Hepatocyte (in vitro differentiated cells): ENCODE measurements at regions not wholly inside any gene's neighbourhood (a gene's known extent, or its start where the extent isn't known, plus 50 kb on each side); places are given as distances from the start of the nearest gene placed in this dataset.

Experiments used
- DNase-seq: peaks from one replicate; pipeline ENCODE4 v3.0.0-alpha.2; 2016; ENCODE audit warnings: low spot score
- H2AFZ ChIP-seq: fragments of 200-600 bp; sonication (generic); 2 replicates; pipeline ENCODE4 v1.6.0; 2016; ENCODE audit warnings: antibody characterized with exemption, mild to moderate bottlenecking
- H3K27ac ChIP-seq: fragments of 200-600 bp; sonication (generic); 2 replicates; pipeline ENCODE4 v1.5.1; 2016; ENCODE audit warnings: mild to moderate bottlenecking
- H3K27me3 ChIP-seq: fragments of 200-600 bp; sonication (generic); 2 replicates; pipeline ENCODE4 v1.6.1; 2016
- H3K36me3 ChIP-seq: fragments of 200-600 bp; sonication (generic); replicated peaks from 2 replicates; pipeline ENCODE4 v1.5.1; 2016; ENCODE audit warnings: low read depth; ENCODE audit not compliant: insufficient read depth
- H3K4me1 ChIP-seq: fragments of 200-600 bp; sonication (generic); 2 replicates; pipeline ENCODE4 v1.5.1; 2016; ENCODE audit warnings: mild to moderate bottlenecking, moderate library complexity; ENCODE audit not compliant: insufficient read depth
- H3K4me2 ChIP-seq: fragments of 200-600 bp; sonication (generic); 2 replicates; pipeline ENCODE4 v1.6.0; 2016
- H3K4me3 ChIP-seq: fragments of 200-600 bp; sonication (generic); 2 replicates; pipeline ENCODE4 v1.5.1; 2016; ENCODE audit warnings: mild to moderate bottlenecking
- H3K79me2 ChIP-seq: fragments of 200-600 bp; sonication (generic); 2 replicates; pipeline ENCODE4 v1.6.0; 2017; ENCODE audit warnings: mild to moderate bottlenecking
- H3K9me2 ChIP-seq: fragments of 200-600 bp; sonication (generic); replicated peaks from 2 replicates; pipeline ENCODE4 v1.6.0; 2017; ENCODE audit warnings: mild to moderate bottlenecking; ENCODE audit not compliant: insufficient read depth
- H3K9me3 ChIP-seq: fragments of 200-600 bp; sonication (generic); 2 replicates; pipeline ENCODE4 v1.5.1; 2016; ENCODE audit warnings: low read depth, mild to moderate bottlenecking
- H4K20me1 ChIP-seq: fragments of 200-600 bp; sonication (generic); 2 replicates; pipeline ENCODE4 v1.6.0; 2016; ENCODE audit warnings: mild to moderate bottlenecking; ENCODE audit not compliant: insufficient read depth, poor library complexity, severe bottlenecking
- EZH2 ChIP-seq: fragments of 200-600 bp; sonication (generic); IDR thresholded peaks from 2 replicates; pipeline ENCODE4 v1.6.1; 2016; ENCODE audit warnings: antibody characterized with exemption, mild to moderate bottlenecking, borderline replicate concordance
- EZH2phosphoT487 ChIP-seq: fragments of 200-600 bp; sonication (generic); IDR thresholded peaks from one replicate; pipeline ENCODE4 v1.6.1; 2018; ENCODE audit warnings: antibody characterized with exemption, mild to moderate bottlenecking, low read depth, moderate library complexity; ENCODE audit not compliant: unreplicated experiment, severe bottlenecking
- WGBS: methylation state at CpG from one replicate; pipeline ENCODE4 v1.1.6; 2016; ENCODE audit warnings: low lambda C conversion rate; ENCODE audit errors: missing lambda C conversion rate; 5-methylcytosine and 5-hydroxymethylcytosine counted together
- TF ChIP-seq, protein P1 (sequence below): fragments of 200-600 bp; sonication (generic); IDR thresholded peaks from 2 replicates; pipeline ENCODE4 v1.5.1; 2016; ENCODE audit warnings: antibody characterized with exemption, mild to moderate bottlenecking; ENCODE audit not compliant: poor library complexity

GRCh38 chr2:67036444-67036843 is 360.7 kb upstream of the ETAA1 start:
- WGBS, result 78% methylated on average over 5 of the region's 5 CpGs
- Histone ChIP-seq H3K79me2 (no peaks in the 10 kb centered on the region), H3K4me1 (peaks cover 9% of the 10 kb centered on the region)

DNA sequence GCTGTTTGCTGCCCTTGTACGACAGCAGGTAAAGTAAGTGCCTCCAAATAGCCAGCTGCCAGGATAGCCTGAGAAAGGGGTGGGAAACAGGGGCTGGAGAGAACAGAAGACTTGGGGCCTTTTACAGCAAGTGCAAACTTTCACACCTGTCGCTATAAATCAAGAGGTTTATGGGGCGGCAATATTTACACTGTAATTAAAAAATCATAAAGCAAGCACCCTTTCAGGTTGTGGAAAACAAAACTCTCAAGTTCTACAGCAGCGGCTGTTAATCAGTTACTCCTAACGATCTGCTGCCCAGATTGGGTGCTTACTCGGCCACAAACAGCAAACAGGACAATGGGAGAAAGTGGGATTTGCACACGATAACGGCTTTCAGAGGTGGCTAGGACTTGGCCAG is 359.5 kb upstream of the ETAA1 start:
- Histone ChIP-seq H3K4me1 (peaks cover 9% of the 10 kb centered on the region), H3K27ac (peak overlapping the region; percentile 14), H3K79me2 (no peaks in the 10 kb centered on the region), H2AFZ (no peak overlapping the region), H3K9me2 (no peaks in the 10 kb centered on the region), H3K9me3 (no peaks in the 10 kb centered on the region), H3K36me3 (no peaks in the 10 kb centered on the region), H3K4me2 (no peak overlapping the region), H3K4me3 (no peak overlapping the region), H3K27me3 (no peaks in the 10 kb centered on the region), H4K20me1 (no peaks in the 10 kb centered on the region)
- TF ChIP-seq EZH2phosphoT487, result peak; percentile 91
- no peak for TF ChIP-seq EZH2
- DNase-seq, result peak; percentile 53
- WGBS, result 56% methylated on average over 8 of the region's 8 CpGs

More at GRCh38 chr2:67036444-67036843, 360.7 kb upstream of the ETAA1 start:
- Histone ChIP-seq H3K27me3 (no peaks in the 10 kb centered on the region), H3K27ac (peak overlapping the region; percentile 9), H4K20me1 (no peaks in the 10 kb centered on the region), H2AFZ (no peak overlapping the region), H3K4me2 (no peak overlapping the region), H3K9me2 (no peaks in the 10 kb centered on the region), H3K36me3 (no peaks in the 10 kb centered on the region), H3K4me3 (no peak overlapping the region), H3K9me3 (no peaks in the 10 kb centered on the region)
- DNase-seq, result no peak
- no peak for TF ChIP-seq EZH2phosphoT487
- TF ChIP-seq EZH2, result no peak
- TF ChIP-seq, protein P1, sequence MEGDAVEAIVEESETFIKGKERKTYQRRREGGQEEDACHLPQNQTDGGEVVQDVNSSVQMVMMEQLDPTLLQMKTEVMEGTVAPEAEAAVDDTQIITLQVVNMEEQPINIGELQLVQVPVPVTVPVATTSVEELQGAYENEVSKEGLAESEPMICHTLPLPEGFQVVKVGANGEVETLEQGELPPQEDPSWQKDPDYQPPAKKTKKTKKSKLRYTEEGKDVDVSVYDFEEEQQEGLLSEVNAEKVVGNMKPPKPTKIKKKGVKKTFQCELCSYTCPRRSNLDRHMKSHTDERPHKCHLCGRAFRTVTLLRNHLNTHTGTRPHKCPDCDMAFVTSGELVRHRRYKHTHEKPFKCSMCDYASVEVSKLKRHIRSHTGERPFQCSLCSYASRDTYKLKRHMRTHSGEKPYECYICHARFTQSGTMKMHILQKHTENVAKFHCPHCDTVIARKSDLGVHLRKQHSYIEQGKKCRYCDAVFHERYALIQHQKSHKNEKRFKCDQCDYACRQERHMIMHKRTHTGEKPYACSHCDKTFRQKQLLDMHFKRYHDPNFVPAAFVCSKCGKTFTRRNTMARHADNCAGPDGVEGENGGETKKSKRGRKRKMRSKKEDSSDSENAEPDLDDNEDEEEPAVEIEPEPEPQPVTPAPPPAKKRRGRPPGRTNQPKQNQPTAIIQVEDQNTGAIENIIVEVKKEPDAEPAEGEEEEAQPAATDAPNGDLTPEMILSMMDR, result no peak

GRCh38 chr2:67038195-67038594 is 358.9 kb upstream of the ETAA1 start:
- Histone ChIP-seq H3K27ac (no peak overlapping the region), H3K4me1 (peaks cover 9% of the 10 kb centered on the region)
- no peak for TF ChIP-seq EZH2phosphoT487
- TF ChIP-seq EZH2, result no peak
- TF ChIP-seq, protein P1, result no peak

DNA sequence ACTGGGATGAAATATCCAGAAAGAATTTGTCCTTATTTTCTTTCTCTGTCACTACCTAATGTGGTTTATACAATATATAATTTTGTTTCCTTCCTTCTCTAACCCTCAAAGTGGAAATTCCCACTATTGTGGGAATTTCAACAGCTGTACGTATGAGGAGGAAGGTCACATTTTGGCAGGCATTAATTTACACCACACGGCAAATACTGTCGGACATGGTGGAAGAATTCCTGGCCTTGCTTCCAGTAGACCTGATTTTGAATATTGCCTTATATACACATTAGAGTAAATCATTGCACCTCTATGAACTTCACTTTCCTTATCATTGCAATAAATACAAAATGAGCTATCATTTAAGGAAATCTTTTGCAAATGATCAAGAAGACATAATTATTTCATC is 358.1 kb upstream of the ETAA1 start:
- peak overlapping the region; percentile 38 for H3K27ac ChIP-seq
- no peak for TF ChIP-seq EZH2phosphoT487
- TF ChIP-seq EZH2, result no peak
- TF ChIP-seq, protein P1, result no peak
- no peaks in the 10 kb centered on the region for H3K36me3 ChIP-seq
- no peak overlapping the region for H2AFZ ChIP-seq
- H3K9me2 ChIP-seq, result no peaks in the 10 kb centered on the region
- no peak overlapping the region for H3K4me3 ChIP-seq
- WGBS, result 91% methylated on average over 3 of the region's 3 CpGs
- H3K27me3 ChIP-seq, result no peaks in the 10 kb centered on the region
- peaks cover 9% of the 10 kb centered on the region for H3K4me1 ChIP-seq
- no peak for DNase-seq
- H3K4me2 ChIP-seq, result no peak overlapping the region
- no peaks in the 10 kb centered on the region for H4K20me1 ChIP-seq
- H3K79me2 ChIP-seq, result no peaks in the 10 kb centered on the region
- no peaks in the 10 kb centered on the region for H3K9me3 ChIP-seq

More at GRCh38 chr2:67038195-67038594, 358.9 kb upstream of the ETAA1 start:
- Histone ChIP-seq H2AFZ (no peak overlapping the region), H3K36me3 (no peaks in the 10 kb centered on the region), H3K27me3 (no peaks in the 10 kb centered on the region), H4K20me1 (no peaks in the 10 kb centered on the region), H3K9me3 (no peaks in the 10 kb centered on the region), H3K4me3 (no peak overlapping the region), H3K4me2 (no peak overlapping the region), H3K79me2 (no peaks in the 10 kb centered on the region), H3K9me2 (no peaks in the 10 kb centered on the region)
- 94% methylated on average over 3 of the region's 3 CpGs for WGBS
- DNase-seq, result no peak
